Stimulated activated CD4-positive, alpha-beta T cell treated with anti-CD3 and anti-CD28 coated beads, Interleukin-4, amount 100 ng/mL, for 4 hours (primary cell): ENCODE measurements at regions not wholly inside any gene's neighbourhood (a gene's known extent, or its start where the extent isn't known, plus 50 kb on each side); places are given as distances from the start of the nearest gene placed in this dataset.

Experiments used
- DNase-seq, 2 experiments: peaks; one replicate each; pipeline ENCODE4 v3.0.0-alpha.2; 2020

DNA sequence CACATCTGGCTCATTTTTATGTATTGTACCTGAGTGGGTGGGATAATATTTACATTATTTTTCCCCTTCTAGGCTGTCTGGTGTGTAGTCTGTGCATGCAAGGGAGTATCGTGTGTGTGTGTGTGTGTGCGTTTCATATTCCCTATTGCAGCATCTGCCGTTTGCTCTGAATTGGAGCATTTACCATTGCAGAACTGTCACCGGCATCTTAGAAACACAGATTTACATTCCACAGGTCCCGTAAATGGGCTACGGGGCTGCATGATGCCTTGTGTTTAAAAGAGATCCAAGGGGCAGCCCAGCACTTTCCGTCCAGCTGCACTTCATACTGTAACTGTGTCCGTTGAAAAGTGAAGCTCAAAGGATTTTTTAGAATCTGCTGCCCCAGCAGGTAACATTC lies 167.1 kb upstream of the KIAA1217 start:
- DNase-seq: no peak

GRCh38 chr10:24042884-24043283 lies 166.1 kb upstream of the KIAA1217 start:
- DNase-seq: no peak

DNA sequence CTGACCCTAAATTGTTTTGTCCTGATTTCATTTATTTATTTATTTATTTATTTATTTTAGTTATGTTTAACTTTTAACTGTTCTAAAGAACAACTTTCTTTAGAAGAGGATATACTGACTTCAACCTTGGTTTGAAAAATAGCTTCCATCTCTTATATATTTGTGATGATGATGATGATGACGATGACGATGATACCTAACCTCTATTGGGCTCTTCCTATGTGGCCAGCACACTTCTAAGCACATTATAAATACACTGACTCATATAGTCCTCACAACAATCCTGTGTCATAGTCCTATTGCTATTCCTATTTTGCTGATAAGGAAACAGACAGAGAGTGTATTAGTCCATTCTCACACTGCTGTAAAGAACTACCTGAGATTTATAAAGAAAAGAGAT lies 162.9 kb upstream of the KIAA1217 start:
- no peak for DNase-seq

DNA sequence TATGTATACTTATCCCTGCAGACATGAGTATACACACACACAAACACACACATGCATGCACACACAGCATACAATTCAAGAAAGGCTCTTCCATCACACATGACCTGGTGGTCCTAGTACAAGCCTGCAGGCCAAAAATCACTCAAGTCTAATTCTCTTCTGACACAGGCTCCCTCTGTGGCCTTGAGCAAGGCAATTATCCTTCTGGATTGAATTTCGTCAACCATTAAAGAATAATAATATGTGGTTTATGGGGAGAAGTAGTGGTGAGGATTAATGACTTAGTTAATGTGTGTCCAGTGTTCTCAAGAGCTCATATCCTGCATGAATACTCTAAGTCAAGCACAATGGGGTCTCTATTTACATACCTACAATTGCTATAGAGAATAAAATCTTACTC lies 161.8 kb upstream of the KIAA1217 start:
- DNase-seq: no peak

GRCh38 chr10:24054421-24054820 lies 154.5 kb upstream of the KIAA1217 start:
- DNase-seq: no peak

DNA sequence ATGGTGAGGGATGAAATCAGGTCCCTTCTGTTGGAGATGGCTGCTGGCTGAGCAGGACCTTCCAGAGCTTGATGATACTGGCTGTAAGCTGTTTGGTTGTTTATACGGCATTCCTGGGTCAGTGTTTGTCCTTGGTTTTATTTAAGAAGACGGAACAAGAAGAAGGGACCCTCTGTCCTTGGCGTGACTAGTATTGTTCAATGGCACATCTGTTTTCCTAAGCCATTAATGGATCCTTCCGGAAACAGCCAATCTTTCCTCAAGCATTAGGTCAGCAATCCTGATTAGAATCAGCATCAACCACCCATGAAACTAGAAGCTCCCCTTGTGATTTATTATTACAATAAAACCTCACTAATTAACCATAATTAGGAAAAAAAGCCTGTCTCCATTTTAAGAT lies 128.7 kb upstream of the KIAA1217 start:
- DNase-seq: no peak

DNA sequence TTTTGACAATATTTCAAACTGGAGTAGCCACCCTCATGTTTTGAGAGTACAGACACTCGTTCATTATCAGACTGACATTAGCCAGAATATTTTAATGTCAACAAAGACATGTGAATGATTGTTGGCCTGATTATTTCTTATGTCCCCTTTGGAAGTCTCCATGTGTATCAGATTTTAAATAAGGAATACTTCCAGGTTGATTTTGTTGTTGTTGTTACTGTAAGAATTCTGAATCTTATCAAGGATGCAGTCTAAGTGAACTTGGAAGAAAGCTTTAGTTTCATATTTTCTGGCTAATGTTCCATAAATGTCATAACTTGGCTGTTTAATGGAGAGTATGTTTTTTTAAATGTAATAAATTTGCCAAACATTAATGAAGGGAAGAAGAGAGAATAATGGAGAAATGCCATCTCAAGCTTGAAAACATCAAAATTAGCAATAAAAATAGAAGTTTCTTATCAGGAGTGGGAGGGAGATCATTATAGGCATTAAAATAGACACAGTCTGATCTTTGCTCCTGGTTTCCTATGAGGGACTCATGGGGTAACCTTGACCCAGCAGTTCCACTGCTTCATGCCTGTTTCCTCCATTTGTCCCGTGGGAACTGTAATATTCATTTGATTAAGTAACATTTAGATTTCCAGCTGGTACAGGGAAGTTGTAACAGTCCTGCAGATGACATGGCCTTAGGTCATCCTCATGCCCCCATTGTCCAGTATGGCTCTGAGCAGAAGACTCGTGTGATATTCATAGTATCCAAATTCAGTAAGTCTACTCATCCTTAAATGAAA lies 122.4 kb upstream of the KIAA1217 start:
- no peak for DNase-seq

- DNase-seq: no peak
Measured at GRCh38 chr10:24091256-24091655, 117.7 kb upstream of the KIAA1217 start.

- DNase-seq: no peak
Measured at GRCh38 chr10:24096281-24096680, 112.7 kb upstream of the KIAA1217 start.

DNA sequence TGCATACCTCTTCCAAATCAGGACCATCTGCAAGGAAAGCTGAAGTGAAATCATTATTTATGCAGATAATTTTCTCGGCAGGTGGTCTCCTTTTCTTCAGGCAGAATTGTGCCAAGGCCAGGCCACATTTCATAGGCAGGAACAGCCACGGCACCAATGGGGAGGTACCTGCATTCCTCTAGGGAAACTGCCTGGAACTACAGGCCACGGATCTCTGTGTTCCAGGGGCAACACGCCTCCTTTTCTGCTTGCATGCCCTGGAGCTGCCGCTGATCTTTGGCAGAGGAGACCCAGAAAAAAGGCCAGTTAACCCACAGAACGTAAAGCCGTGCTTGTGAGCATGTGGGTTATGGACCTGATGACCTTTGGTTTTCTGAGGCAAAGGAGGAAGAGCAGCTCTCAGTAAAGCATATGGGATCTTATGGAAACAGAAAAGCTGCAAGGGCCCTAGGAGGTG lies 111.2 kb upstream of the KIAA1217 start:
- DNase-seq: no peak

DNA sequence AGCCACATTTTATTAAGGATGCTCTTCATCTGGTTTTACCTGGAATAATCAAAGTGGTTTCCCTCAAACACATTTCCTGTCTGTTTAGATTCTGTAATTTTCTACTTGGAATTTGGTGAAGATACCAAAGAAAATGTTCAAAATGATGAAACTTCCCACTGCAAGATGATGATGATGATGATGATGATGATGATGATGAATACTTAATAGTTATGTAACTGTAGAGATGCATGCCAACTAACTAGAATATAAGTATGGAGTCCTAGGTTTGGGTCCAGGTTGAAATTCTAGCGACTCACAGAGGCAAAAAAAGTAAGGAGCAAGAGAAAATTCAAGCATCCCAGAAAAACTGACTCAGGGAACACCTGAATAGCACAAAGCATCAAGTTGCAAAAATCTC lies 104.0 kb upstream of the KIAA1217 start:
- DNase-seq: no peak

GRCh38 chr10:24113901-24114300 lies 95.0 kb upstream of the KIAA1217 start:
- DNase-seq: no peak

- no peak for DNase-seq
Measured at GRCh38 chr10:24114556-24114955, 94.4 kb upstream of the KIAA1217 start.

DNA sequence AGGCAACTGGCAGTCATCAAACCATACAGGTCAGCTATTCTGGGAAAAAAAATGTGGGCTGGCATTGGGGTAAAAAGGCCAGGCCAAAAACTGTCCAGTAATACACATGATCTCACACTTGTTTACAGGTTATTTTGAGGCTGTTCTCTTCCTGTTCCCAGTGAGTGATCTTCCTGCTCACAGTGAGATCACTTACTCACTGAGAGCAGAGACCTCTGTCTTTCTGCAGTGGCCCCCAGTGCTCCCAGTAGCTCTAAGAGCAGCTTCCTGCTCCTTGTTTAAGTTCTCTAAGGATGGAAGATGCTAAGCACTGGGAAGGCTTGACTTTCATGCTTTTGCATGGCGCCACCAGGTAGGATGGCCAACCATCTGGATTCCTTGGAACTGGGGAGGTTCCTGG lies 93.5 kb upstream of the KIAA1217 start:
- no peak for DNase-seq

DNA sequence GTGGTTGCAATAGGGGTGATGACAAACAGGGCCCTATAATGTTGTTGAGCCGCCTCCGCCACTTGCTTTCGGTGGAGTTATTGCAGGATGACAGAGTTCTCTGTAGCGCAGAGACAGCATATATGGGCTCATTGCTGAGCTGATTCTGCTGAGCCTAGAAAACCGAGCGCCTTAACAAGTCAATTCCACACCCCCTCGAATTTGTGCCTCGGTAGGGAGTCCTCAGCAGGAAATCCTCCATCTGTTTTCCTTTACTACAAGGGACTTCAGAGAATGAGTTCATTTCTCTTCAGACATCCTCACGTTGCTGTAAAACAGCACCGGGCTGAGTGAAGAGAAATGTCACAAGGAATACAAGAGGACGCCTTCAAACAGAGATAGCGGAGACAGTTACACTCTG lies 90.7 kb upstream of the KIAA1217 start:
- no peak for DNase-seq

GRCh38 chr10:24119896-24120295 lies 89.0 kb upstream of the KIAA1217 start:
- DNase-seq: no peak

GRCh38 chr10:24120646-24121045 lies 88.3 kb upstream of the KIAA1217 start:
- no peak for DNase-seq

DNA sequence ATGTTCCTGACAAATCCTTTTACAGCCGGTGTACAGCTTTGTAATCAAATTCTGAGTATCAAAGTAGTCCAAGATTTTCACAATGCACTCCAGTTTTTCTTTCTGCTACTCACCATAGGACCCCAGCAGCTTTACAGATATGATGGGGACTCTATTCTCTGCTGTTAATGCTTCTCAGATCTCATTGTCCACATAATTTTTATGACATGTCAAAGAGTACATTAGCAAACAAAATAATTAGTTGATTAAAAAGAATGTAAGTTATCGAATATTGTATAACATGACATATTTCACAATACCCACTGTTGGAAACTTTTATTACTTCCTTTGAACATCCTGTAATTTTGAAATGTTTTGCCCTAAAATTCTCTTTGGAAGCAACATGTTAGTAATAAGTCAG lies 81.4 kb upstream of the KIAA1217 start:
- DNase-seq: no peak

DNA sequence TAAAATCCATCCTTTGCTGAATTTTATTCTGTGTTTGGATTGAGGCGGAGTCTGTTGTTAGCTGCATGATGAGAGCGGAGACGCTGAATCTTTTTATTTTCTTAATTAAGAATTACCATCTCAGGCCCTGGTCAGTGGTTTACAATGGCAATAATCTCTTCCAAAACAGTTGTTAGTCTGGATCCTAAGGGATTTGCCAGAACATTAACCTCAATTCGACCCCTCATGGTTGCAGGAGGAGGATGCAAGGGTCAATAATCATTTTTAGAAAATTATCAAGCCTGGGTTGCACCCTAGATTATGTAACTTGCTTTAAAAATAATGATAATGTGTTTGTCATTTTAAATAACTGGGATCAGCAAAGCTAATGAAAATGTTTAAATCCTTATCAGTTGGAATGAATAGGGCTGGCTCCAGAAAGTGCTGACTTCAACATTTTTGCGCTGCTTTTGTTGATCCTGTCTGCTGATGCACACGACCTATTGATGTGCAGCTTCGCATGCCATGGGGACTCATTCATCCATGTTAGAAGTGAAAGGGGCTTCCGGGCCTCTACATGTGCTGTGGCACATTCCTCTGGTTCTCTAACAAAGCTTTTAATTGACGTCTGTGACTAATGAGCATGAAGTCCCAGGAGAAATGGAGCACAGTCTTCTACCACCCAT lies 80.7 kb upstream of the KIAA1217 start:
- DNase-seq: no peak

DNA sequence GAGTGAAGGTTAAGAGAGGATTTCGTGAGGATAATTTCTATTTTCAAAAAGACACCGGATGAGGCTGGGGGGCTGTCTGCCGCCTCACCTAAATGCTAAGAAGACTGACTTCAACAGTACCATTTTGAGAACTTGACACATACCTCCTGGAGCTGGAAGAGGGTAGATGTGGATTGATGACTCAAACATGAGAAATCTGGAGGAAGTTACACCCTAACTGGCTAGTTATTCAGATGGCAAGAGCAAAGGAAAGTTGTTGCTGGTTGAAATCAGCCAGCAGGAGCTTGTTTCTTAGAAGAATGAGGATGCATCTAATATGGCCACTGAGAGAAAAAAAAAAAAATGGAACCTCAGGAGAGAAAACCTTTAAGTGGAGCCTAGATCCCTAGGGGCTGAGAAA lies 76.2 kb upstream of the KIAA1217 start:
- DNase-seq: no peak

- no peak for DNase-seq
Measured at GRCh38 chr10:24133835-24134234, 75.1 kb upstream of the KIAA1217 start.

DNA sequence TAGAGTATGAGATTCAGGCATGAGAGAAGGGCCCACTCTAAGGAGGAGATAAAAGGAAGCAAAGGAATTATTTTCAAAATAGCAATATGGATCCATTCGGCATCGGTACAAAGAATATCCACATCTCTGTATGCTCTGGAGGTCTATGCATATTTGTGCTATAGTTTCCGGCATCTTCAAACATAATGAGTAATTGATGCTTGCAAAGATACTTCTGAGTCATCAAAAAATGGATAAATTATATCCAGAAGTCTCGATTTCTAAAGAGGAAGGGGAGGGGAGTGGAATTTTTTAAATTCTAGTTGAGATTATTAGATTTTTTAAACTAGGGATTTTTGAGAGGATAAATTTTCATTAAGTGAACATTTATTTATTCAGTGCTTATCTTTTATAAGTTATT lies 72.9 kb upstream of the KIAA1217 start:
- no peak for DNase-seq

GRCh38 chr10:24147321-24147720 lies 61.6 kb upstream of the KIAA1217 start:
- DNase-seq: no peak

- no peak for DNase-seq
Measured at GRCh38 chr10:24149640-24150039, 59.3 kb upstream of the KIAA1217 start.

DNA sequence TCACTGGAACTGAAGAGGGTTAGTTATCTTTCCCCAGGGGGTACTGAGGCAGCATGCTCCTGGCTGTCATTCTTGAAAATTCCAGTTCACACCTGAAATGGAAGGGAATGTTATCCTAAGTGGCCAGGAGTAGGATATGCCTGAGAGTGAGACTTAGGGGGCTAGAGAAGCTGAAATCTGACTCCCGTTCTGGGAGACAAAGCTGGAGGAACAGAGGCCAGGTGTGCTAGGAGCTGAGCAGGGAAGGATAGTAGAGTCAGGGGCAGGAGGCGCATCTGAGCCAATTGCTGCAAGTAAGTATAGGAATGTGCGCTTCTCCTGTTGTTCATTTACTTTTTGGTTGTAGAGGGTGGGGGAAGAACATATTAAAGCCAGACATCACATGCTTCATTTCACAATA lies 58.1 kb upstream of the KIAA1217 start:
- DNase-seq: no peak
